T-helper 2 cell treated with Interferon-gamma antibody and Interleukin-4, amounts not matched to agents 5 μg/mL and 100 μg/mL, for 36 hours (primary cell): ENCODE measurements at regions not wholly inside any gene's neighbourhood (a gene's known extent, or its start where the extent isn't known, plus 50 kb on each side); places are given as distances from the start of the nearest gene placed in this dataset.
"Not testable (repeated sequence)": the region's sequence is repeated elsewhere in the genome, so short reads cannot be mapped to it uniquely, and the experiment has no call there.

Source experiments
- DNase-seq: peaks from one replicate; pipeline ENCODE4 v3.0.0; 2021; ENCODE audit warnings: low spot score
- H3K27ac Mint-ChIP-seq: one replicate; pipeline ENCODE4 v1.8.0; 2021; ENCODE audit warnings: mild to moderate bottlenecking, mixed read lengths
- H3K27me3 Mint-ChIP-seq: one replicate; pipeline ENCODE4 v1.8.0; 2021; ENCODE audit warnings: low read depth, mixed read lengths
- H3K36me3 Mint-ChIP-seq: one replicate; pipeline ENCODE4 v1.8.0; 2021; ENCODE audit warnings: low read depth, mixed read lengths
- H3K4me1 Mint-ChIP-seq: one replicate; pipeline ENCODE4 v1.8.0; 2021; ENCODE audit warnings: low read depth, mixed read lengths
- H3K4me3 Mint-ChIP-seq: one replicate; pipeline ENCODE4 v1.8.0; 2022; ENCODE audit warnings: mild to moderate bottlenecking, moderate library complexity, mixed read lengths
- H3K9me3 Mint-ChIP-seq: one replicate; pipeline ENCODE4 v1.8.0; 2021; ENCODE audit warnings: mixed read lengths

- peak overlapping the region; percentile 76 for H3K27ac Mint-ChIP-seq
- H3K36me3 Mint-ChIP-seq, result peaks cover 69% of the 10 kb centered on the region
- DNase-seq, result no peak
- H3K4me3 Mint-ChIP-seq, result peak overlapping the region; percentile 69
- peaks cover 63% of the 10 kb centered on the region for H3K4me1 Mint-ChIP-seq
- H3K27me3 Mint-ChIP-seq, result no peaks in the 10 kb centered on the region
- no peaks in the 10 kb centered on the region for H3K9me3 Mint-ChIP-seq
These were observed 428.0 kb upstream of the AMELY start for GRCh38 chrY:7339391-7340087.

GRCh38 chrY:7336023-7336873, 424.7 kb upstream of the AMELY start:
- peaks cover 62% of the 10 kb centered on the region for H3K4me1 Mint-ChIP-seq

GRCh38 chrY:7334449-7334848, 422.9 kb upstream of the AMELY start:
- Mint-ChIP-seq H3K36me3 (peaks cover 59% of the 10 kb centered on the region), H3K27me3 (no peaks in the 10 kb centered on the region), H3K27ac (peak overlapping the region; percentile 79), H3K4me1 (peaks cover 59% of the 10 kb centered on the region), H3K9me3 (no peaks in the 10 kb centered on the region), H3K4me3 (peak overlapping the region; percentile 75)
- DNase-seq, result no peak

More at GRCh38 chrY:7336023-7336873, 424.7 kb upstream of the AMELY start:
- DNase-seq, result peak; percentile 6
- no peaks in the 10 kb centered on the region for H3K9me3 Mint-ChIP-seq
- no peaks in the 10 kb centered on the region for H3K27me3 Mint-ChIP-seq
- H3K27ac Mint-ChIP-seq, result peak overlapping the region; percentile 89
- H3K36me3 Mint-ChIP-seq, result peaks cover 57% of the 10 kb centered on the region
- peak overlapping the region; percentile 77 for H3K4me3 Mint-ChIP-seq

- Mint-ChIP-seq H3K9me3 (no peaks in the 10 kb centered on the region), H3K27me3 (no peaks in the 10 kb centered on the region), H3K4me1 (peaks cover 37% of the 10 kb centered on the region), H3K4me3 (peak overlapping the region; percentile 52), H3K27ac (peak overlapping the region; percentile 83), H3K36me3 (peaks cover 51% of the 10 kb centered on the region)
- peak; percentile 34 for DNase-seq
These were observed 415.0 kb upstream of the AMELY start for GRCh38 chrY:7326296-7327246.

- Mint-ChIP-seq H3K4me1 (peaks cover 36% of the 10 kb centered on the region), H3K36me3 (peaks cover 53% of the 10 kb centered on the region), H3K27me3 (no peaks in the 10 kb centered on the region), H3K27ac (peak overlapping the region; percentile 27), H3K4me3 (no peak overlapping the region), H3K9me3 (no peaks in the 10 kb centered on the region)
- no peak for DNase-seq
These were observed 414.0 kb upstream of the AMELY start for GRCh38 chrY:7325531-7325930.

- Mint-ChIP-seq H3K4me3 (no peak overlapping the region), H3K27ac (no peak overlapping the region), H3K9me3 (no peaks in the 10 kb centered on the region), H3K36me3 (peaks cover 49% of the 10 kb centered on the region), H3K4me1 (peaks cover 51% of the 10 kb centered on the region), H3K27me3 (no peaks in the 10 kb centered on the region)
- no peak for DNase-seq
These were observed 409.2 kb upstream of the AMELY start for GRCh38 chrY:7320751-7321150.

- not testable (repeated sequence) for H3K27me3 Mint-ChIP-seq, DNase-seq, H3K27ac Mint-ChIP-seq, H3K9me3 Mint-ChIP-seq
- peaks cover 49% of the 10 kb centered on the region for H3K36me3 Mint-ChIP-seq
- H3K4me1 Mint-ChIP-seq, result peaks cover 47% of the 10 kb centered on the region
- H3K4me3 Mint-ChIP-seq, result peak overlapping the region; percentile 4
These were observed 408.6 kb upstream of the AMELY start for GRCh38 chrY:7320171-7320570.

GRCh38 chrY:7318122-7318521, 406.6 kb upstream of the AMELY start:
- Mint-ChIP-seq H3K9me3 (no peaks in the 10 kb centered on the region), H3K27me3 (no peaks in the 10 kb centered on the region), H3K4me1 (peaks cover 39% of the 10 kb centered on the region), H3K36me3 (peaks cover 45% of the 10 kb centered on the region), H3K4me3 (peak overlapping the region; percentile 25), H3K27ac (peak overlapping the region; percentile 16)
- no peak for DNase-seq

GRCh38 chrY:7317571-7317970, 406.0 kb upstream of the AMELY start:
- Mint-ChIP-seq H3K4me1 (peaks cover 36% of the 10 kb centered on the region), H3K27me3 (no peaks in the 10 kb centered on the region), H3K36me3 (peaks cover 45% of the 10 kb centered on the region), H3K27ac (peak overlapping the region; percentile 31), H3K9me3 (no peaks in the 10 kb centered on the region), H3K4me3 (peak overlapping the region; percentile 25)
- DNase-seq, result no peak

- Mint-ChIP-seq H3K36me3 (peaks cover 47% of the 10 kb centered on the region), H3K27ac (peak overlapping the region; percentile 59), H3K9me3 (no peaks in the 10 kb centered on the region), H3K4me1 (peaks cover 23% of the 10 kb centered on the region), H3K4me3 (peak overlapping the region; percentile 2), H3K27me3 (no peaks in the 10 kb centered on the region)
- DNase-seq, result peak; percentile 66
These were observed 399.1 kb upstream of the AMELY start for GRCh38 chrY:7310482-7311269.

- no peaks in the 10 kb centered on the region for H3K27me3 Mint-ChIP-seq
- no peak for DNase-seq
- no peak overlapping the region for H3K27ac Mint-ChIP-seq
- peaks cover 56% of the 10 kb centered on the region for H3K36me3 Mint-ChIP-seq
- peaks cover 29% of the 10 kb centered on the region for H3K4me1 Mint-ChIP-seq
- H3K4me3 Mint-ChIP-seq, result no peak overlapping the region
- H3K9me3 Mint-ChIP-seq, result no peaks in the 10 kb centered on the region
These were observed 397.3 kb upstream of the AMELY start for GRCh38 chrY:7308816-7309215.

- H3K4me1 Mint-ChIP-seq, result peaks cover 32% of the 10 kb centered on the region
- peaks cover 51% of the 10 kb centered on the region for H3K36me3 Mint-ChIP-seq
These were observed 390.8 kb upstream of the AMELY start for GRCh38 chrY:7302306-7302705.

GRCh38 chrY:7299960-7300359, 388.4 kb upstream of the AMELY start:
- H3K27me3 Mint-ChIP-seq, result no peaks in the 10 kb centered on the region
- H3K4me3 Mint-ChIP-seq, result peak overlapping the region; percentile 69

More at GRCh38 chrY:7302306-7302705, 390.8 kb upstream of the AMELY start:
- Mint-ChIP-seq H3K27ac (peak overlapping the region; percentile 71), H3K27me3 (no peaks in the 10 kb centered on the region), H3K4me3 (peak overlapping the region; percentile 35), H3K9me3 (no peaks in the 10 kb centered on the region)
- DNase-seq, result no peak

More at GRCh38 chrY:7299960-7300359, 388.4 kb upstream of the AMELY start:
- no peak for DNase-seq
- peaks cover 46% of the 10 kb centered on the region for H3K36me3 Mint-ChIP-seq
- peak overlapping the region; percentile 83 for H3K27ac Mint-ChIP-seq
- no peaks in the 10 kb centered on the region for H3K9me3 Mint-ChIP-seq
- peaks cover 37% of the 10 kb centered on the region for H3K4me1 Mint-ChIP-seq
